Endothelial cell of umbilical vein (primary cell): ENCODE measurements at regions not wholly inside any gene's neighbourhood (a gene's known extent, or its start where the extent isn't known, plus 50 kb on each side); places are given as distances from the start of the nearest gene placed in this dataset.

Source experiments
- EZH2 ChIP-seq: IDR thresholded peaks from 2 replicates; pipeline ENCODE4 v1.6.1; 2012; ENCODE audit warnings: borderline replicate concordance, low read depth, mild to moderate bottlenecking, moderate library complexity, low read length, inconsistent platforms; ENCODE audit not compliant: severe bottlenecking
- MYC ChIP-seq: IDR thresholded peaks from one replicate; pipeline ENCODE4 v1.6.1; 2011; ENCODE audit warnings: mild to moderate bottlenecking, low read depth, low read length
- POLR2A ChIP-seq: IDR thresholded peaks from 2 replicates; pipeline ENCODE4 v1.6.1; 2012; ENCODE audit warnings: low read depth, mild to moderate bottlenecking, control low read depth, low read length

DNA sequence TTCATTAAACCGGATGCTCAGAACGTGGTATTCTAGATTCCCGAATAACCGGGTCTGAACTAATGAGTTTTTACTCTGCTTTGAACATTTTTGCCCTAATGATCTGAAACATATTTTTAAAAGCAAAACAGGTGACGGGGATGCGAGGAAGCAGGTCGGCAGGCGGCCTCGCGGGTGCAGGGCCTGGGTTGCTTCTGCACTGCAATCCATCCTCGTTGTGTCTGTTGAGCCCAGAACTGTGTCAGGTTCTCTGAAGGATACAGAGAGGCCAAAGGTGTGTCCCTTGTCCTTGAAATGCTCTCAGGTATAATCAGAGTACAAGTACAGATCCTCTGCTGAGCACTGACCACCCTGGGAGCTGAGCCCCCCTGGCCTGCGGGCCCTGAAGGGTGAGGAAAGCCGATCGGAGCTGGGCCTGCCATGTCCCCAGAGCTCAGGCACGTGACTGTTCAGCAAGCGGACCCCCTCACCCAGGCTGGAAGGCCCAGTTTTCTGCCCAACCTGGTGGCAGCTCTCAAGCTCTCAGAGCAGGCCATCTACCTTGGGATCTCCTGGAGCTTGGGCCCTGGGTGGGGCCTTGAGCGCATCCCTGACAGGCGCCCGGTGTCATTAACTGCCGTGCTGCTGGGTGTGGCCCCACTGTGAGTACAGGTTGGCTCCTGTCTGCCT lies 151.8 kb downstream of the OLFM1 start:
- TF ChIP-seq POLR2A (no peak), MYC (no peak), EZH2 (no peak)
